ENCODE measurements at regions not wholly inside any gene's neighbourhood (a gene's known extent, or its start where the extent isn't known, plus 50 kb on each side); places are given as distances from the start of the nearest gene placed in this dataset.
"Not testable (repeated sequence)": the region's sequence is repeated elsewhere in the genome, so short reads cannot be mapped to it uniquely, and the experiment has no call there.

DNA sequence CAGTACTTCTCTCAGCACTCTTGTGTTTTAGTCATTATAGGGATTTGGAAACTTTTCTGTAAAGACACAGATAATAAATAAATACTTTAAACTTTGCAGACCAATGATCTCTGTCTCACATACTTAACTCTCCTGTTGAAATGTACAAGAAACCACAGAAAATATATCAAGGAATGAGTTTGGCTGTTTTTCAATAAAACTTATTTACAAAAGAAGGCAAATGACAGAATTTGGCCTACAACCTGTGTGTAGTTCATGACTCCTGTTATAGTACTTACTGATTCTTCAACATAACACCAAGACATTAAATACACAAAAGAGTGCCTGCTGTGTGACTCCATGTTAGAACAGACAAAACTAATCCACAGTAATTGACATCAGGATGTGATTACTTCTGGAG is 510.0 kb upstream of the PHF14 start:
- Histone ChIP-seq H3K27ac (no peak overlapping the region), H3K9me3 (no peaks in the 10 kb centered on the region), H3K27me3 (no peaks in the 10 kb centered on the region), H3K4me3 (no peak overlapping the region), H3K4me1 (no peaks in the 10 kb centered on the region), H3K36me3 (no peaks in the 10 kb centered on the region)
- no peak for TF ChIP-seq POLR2A (IDR thresholded peaks at IDR 0.05)
- TF ChIP-seq, protein P1, sequence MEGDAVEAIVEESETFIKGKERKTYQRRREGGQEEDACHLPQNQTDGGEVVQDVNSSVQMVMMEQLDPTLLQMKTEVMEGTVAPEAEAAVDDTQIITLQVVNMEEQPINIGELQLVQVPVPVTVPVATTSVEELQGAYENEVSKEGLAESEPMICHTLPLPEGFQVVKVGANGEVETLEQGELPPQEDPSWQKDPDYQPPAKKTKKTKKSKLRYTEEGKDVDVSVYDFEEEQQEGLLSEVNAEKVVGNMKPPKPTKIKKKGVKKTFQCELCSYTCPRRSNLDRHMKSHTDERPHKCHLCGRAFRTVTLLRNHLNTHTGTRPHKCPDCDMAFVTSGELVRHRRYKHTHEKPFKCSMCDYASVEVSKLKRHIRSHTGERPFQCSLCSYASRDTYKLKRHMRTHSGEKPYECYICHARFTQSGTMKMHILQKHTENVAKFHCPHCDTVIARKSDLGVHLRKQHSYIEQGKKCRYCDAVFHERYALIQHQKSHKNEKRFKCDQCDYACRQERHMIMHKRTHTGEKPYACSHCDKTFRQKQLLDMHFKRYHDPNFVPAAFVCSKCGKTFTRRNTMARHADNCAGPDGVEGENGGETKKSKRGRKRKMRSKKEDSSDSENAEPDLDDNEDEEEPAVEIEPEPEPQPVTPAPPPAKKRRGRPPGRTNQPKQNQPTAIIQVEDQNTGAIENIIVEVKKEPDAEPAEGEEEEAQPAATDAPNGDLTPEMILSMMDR (IDR thresholded peaks at IDR 0.05) = no peak
- TF ChIP-seq EP300 (IDR thresholded peaks at IDR 0.05) = no peak
- TF ChIP-seq POLR2AphosphoS5 (IDR thresholded peaks at IDR 0.05) = no peak
- intact Hi-C loops (cut with DNase I) = no loop called here
- no peak for DNase-seq

DNA sequence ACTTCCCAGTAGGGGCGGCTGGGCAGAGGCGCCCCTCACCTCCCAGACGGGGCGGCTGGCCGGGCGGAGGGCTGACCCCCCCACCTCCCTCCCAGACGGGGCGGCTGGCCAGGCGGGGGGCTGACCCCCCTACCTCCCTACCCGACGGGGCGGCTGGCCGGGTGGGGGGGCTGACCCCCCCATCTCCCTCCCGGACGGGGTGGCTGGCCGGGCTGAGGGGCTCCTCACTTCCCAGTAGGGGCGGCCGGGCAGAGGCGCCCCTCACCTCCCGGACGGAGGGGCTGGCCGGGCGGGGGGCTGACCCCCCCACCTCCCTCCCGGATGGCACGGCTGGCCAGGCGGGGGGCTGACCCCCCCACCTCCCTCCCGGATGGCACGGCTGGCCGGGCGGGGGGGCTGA is 508.1 kb upstream of the PHF14 start:
- H3K36me3 ChIP-seq; H3K4me3 ChIP-seq; H3K4me1 ChIP-seq; intact Hi-C loops (cut with DNase I); H3K9me3 ChIP-seq; H3K27ac ChIP-seq; DNase-seq; H3K27me3 ChIP-seq: not testable (repeated sequence)
- WGBS, 2 donors = 97 to 98% methylated on average over 20 to 23 of the region's 30 CpGs

GRCh38 chr7:10468908-10469307 is 504.8 kb upstream of the PHF14 start:
- intact Hi-C loops (cut with DNase I) = no loop called here
- Histone ChIP-seq H3K27me3 (no peaks in the 10 kb centered on the region), H3K36me3 (no peaks in the 10 kb centered on the region), H3K27ac (no peak overlapping the region), H3K4me3 (no peak overlapping the region), H3K9me3 (no peaks in the 10 kb centered on the region), H3K4me1 (no peaks in the 10 kb centered on the region)
- TF ChIP-seq EP300 (IDR thresholded peaks at IDR 0.05) = no peak
- no peak for TF ChIP-seq POLR2A (IDR thresholded peaks at IDR 0.05)
- TF ChIP-seq, protein P1 (IDR thresholded peaks at IDR 0.05) = no peak
- TF ChIP-seq POLR2AphosphoS5 (IDR thresholded peaks at IDR 0.05) = no peak
- WGBS, 2 donors = 80 to 83% methylated on average over 6 of the region's 6 CpGs
- DNase-seq = no peak

GRCh38 chr7:10469476-10469875 is 504.2 kb upstream of the PHF14 start:
- TF ChIP-seq POLR2A (IDR thresholded peaks at IDR 0.05) = no peak
- no peaks in the 10 kb centered on the region for H3K36me3 ChIP-seq
- no peak overlapping the region for H3K27ac ChIP-seq
- H3K4me1 ChIP-seq = no peaks in the 10 kb centered on the region
- intact Hi-C loops (cut with DNase I) = no loop called here
- 64 to 66% methylated on average over 7 of the region's 7 CpGs for WGBS, 2 donors
- H3K27me3 ChIP-seq = no peaks in the 10 kb centered on the region
- no peak overlapping the region for H3K4me3 ChIP-seq
- H3K9me3 ChIP-seq = no peaks in the 10 kb centered on the region
- no peak for DNase-seq

DNA sequence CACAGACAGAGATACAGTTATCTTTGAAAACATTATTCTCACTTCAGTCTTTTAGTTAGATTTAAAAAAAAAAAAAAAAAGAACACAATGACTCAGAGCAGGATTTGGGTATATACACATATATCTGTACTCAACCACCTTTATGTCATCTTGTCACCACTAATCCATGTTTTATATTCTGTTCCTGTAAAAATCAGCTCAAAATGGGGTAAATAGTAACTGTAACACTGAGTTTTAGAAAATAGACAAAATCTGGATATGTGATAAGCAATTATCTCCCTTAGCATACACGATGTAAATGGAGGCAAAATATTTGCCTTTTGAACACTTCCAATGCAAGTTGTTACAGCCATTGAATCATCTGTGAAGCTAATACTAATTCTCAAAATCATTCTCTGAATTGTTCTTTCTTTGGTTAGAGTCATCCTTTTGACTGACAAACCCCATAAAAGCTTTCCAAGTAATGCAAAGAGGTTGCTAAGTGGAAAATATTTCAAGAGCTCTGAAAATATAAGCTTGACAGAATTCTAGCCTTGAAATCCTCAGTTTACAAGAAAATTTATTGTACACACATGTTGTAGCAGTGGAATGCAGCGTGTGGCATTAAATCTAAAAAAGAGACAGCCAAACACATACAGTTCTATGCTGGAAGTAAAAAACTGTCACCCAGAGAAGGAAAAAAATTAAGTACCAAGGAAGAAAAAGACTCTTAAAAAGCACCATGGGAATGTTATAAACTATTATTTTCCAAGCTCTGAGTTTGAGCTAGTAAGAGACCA is 502.2 kb upstream of the PHF14 start:
- no peak overlapping the region for H3K4me3 ChIP-seq
- H3K27me3 ChIP-seq = no peaks in the 10 kb centered on the region
- H3K36me3 ChIP-seq = no peaks in the 10 kb centered on the region
- intact Hi-C loops (cut with DNase I) = no loop called here
- H3K9me3 ChIP-seq = no peaks in the 10 kb centered on the region
- no peak for DNase-seq
- TF ChIP-seq, protein P1 (IDR thresholded peaks at IDR 0.05) = no peak
- TF ChIP-seq POLR2AphosphoS5 (IDR thresholded peaks at IDR 0.05) (no peak), EP300 (IDR thresholded peaks at IDR 0.05) (no peak), POLR2A (IDR thresholded peaks at IDR 0.05) (no peak)
- no peak overlapping the region for H3K27ac ChIP-seq
- 48 to 66% methylated on average over 2 of the region's 2 CpGs for WGBS, 2 donors
- no peaks in the 10 kb centered on the region for H3K4me1 ChIP-seq

- intact Hi-C loops (cut with DNase I) = no loop called here
- 36 to 65% methylated on average over 3 of the region's 3 CpGs for WGBS, 2 donors
Measured at GRCh38 chr7:10472115-10472514, 501.6 kb upstream of the PHF14 start.

More at GRCh38 chr7:10472115-10472514, 501.6 kb upstream of the PHF14 start:
- TF ChIP-seq, protein P1 (IDR thresholded peaks at IDR 0.05) = no peak
- TF ChIP-seq EP300 (IDR thresholded peaks at IDR 0.05) = no peak
- TF ChIP-seq POLR2A (IDR thresholded peaks at IDR 0.05) = no peak
- TF ChIP-seq POLR2AphosphoS5 (IDR thresholded peaks at IDR 0.05) = no peak
- Histone ChIP-seq H3K9me3 (no peaks in the 10 kb centered on the region), H3K4me3 (no peak overlapping the region), H3K4me1 (no peaks in the 10 kb centered on the region), H3K27ac (no peak overlapping the region), H3K36me3 (no peaks in the 10 kb centered on the region), H3K27me3 (no peaks in the 10 kb centered on the region)
- DNase-seq = no peak

Measured in sigmoid colon (tissue), 6 donors.